Stomach (tissue), 8 donors: ENCODE measurements at regions not wholly inside any gene's neighbourhood (a gene's known extent, or its start where the extent isn't known, plus 50 kb on each side); places are given as distances from the start of the nearest gene placed in this dataset.

ENCODE experiments used
- DNase-seq, 2 donors: peaks; one replicate each; pipeline versions ENCODE4 v3.0.0 to v3.0.0-alpha.2; 2013 to 2019
- H3K27ac ChIP-seq, 5 donors: fragments of 200-600 bp in 4 of 5; sonication (generic) in 4 of 5; one replicate each; pipeline ENCODE4 v1.5.1; 2013 to 2019; ENCODE audit warnings: mild to moderate bottlenecking in 1 of 5, moderate library complexity in 1 of 5
- H3K27me3 ChIP-seq, 3 donors: fragments of 200-600 bp; sonication (generic); one replicate each; pipeline ENCODE4 v1.5.1; 2017 to 2019; ENCODE audit warnings: mixed run types in 1 of 3
- H3K36me3 ChIP-seq, 4 donors: fragments of 200-600 bp; sonication (generic); 1 replicate in 3 of 4; 2 replicates in 1 of 4; pipeline ENCODE4 v1.5.1; 2016 to 2019
- H3K4me1 ChIP-seq, 4 donors: fragments of 200-600 bp; sonication (generic); one replicate each; pipeline ENCODE4 v1.5.1; 2016 to 2019
- H3K4me3 ChIP-seq, 4 donors: fragments of 200-600 bp; sonication (generic) in 3 of 4; one replicate each; pipeline ENCODE4 v1.5.1; 2016 to 2019; ENCODE audit warnings: mild to moderate bottlenecking in 1 of 4
- H3K9me3 ChIP-seq, 4 donors: fragments of 200-600 bp; sonication (generic); one replicate each; pipeline ENCODE4 v1.5.1; 2016 to 2019
- CTCF ChIP-seq, 7 experiments: fragments of 450-650 bp in 4 of 7; fragments of 200-600 bp in 3 of 7; sonication (generic) in 3 of 7; IDR thresholded peaks; one replicate each; pipeline ENCODE4 v1.5.1; 2016 to 2019; ENCODE audit warnings: antibody characterized with exemption in 7 of 7, control low read depth in 2 of 7, mild to moderate bottlenecking in 1 of 7
- EP300 ChIP-seq: sonication (generic); formaldehyde crosslinking; IDR thresholded peaks from one replicate; pipeline ENCODE4 v1.6.1; 2017; ENCODE audit warnings: antibody characterized with exemption
- POLR2A ChIP-seq, 4 donors: fragments of 450-650 bp; IDR thresholded peaks; one replicate each; pipeline ENCODE4 v1.6.1; 2016; ENCODE audit warnings: antibody characterized with exemption in 4 of 4, control low read depth in 2 of 4, mild to moderate bottlenecking in 1 of 4, moderate library complexity in 1 of 4
- POLR2AphosphoS5 ChIP-seq, 3 donors: sonication (generic); formaldehyde crosslinking; IDR thresholded peaks; one replicate each; pipeline ENCODE4 v1.6.1; 2016; ENCODE audit warnings: antibody characterized with exemption in 3 of 3
- WGBS, 5 donors: extraction: QIAGEN DNeasy Blood & Tissue Kit in 3 of 5; methylation state at CpG; one replicate each; pipeline versions ENCODE4 v1.1.5 to v1.1.7; 2013 to 2018; 5-methylcytosine and 5-hydroxymethylcytosine counted together
- intact Hi-C: fragments of 100-400 bp; cut with DNase I; formaldehyde crosslinking; loops from one replicate; pipeline ENCODE4 v1.15.1; 2023; ENCODE audit warnings: low total_unique reads
- donor health status: healthy with polysubstance abuse.
- donor health status: Bipolar disorder and iron deficiency.
- donor health status: healthy.

GRCh38 chr2:14388724-14389123 lies 243.8 kb upstream of the LRATD1 start:
- no peak overlapping the region for H3K27ac ChIP-seq
- intact Hi-C loops = no loop called here
- H3K4me1 ChIP-seq = no peaks in the 10 kb centered on the region
- H3K27me3 ChIP-seq = no peaks in the 10 kb centered on the region
- TF ChIP-seq CTCF (IDR thresholded peaks at IDR 0.05) (peak in 1 of 7 experiments; percentile 14), POLR2A (IDR thresholded peaks at IDR 0.05) (no peak)
- 85 to 92% (median 87%) methylated on average over 2 of the region's 2 CpGs for WGBS, 5 donors
- H3K9me3 ChIP-seq = no peaks in the 10 kb centered on the region
- H3K4me3 ChIP-seq = no peak overlapping the region
- no peak for DNase-seq
- H3K36me3 ChIP-seq = no peaks in the 10 kb centered on the region

GRCh38 chr2:14396533-14397083 lies 235.9 kb upstream of the LRATD1 start:
- whole genome bisulfite sequencing, 5 donors = 77 to 89% (median 86%) methylated on average over 3 of the region's 3 CpGs
- H3K4me3 ChIP-seq = no peak overlapping the region
- DNase-seq = no peak
- no peaks in the 10 kb centered on the region for H3K9me3 ChIP-seq
- intact Hi-C loops = no loop called here
- H3K27me3 ChIP-seq = no peaks in the 10 kb centered on the region
- H3K4me1 ChIP-seq = no peaks in the 10 kb centered on the region
- TF ChIP-seq CTCF (IDR thresholded peaks at IDR 0.05) (no peak), POLR2A (IDR thresholded peaks at IDR 0.05) (no peak), EP300 (no peak), POLR2AphosphoS5 (IDR thresholded peaks at IDR 0.05) (no peak)
- no peak overlapping the region for H3K27ac ChIP-seq
- no peaks in the 10 kb centered on the region for H3K36me3 ChIP-seq

GRCh38 chr2:14398641-14399040 lies 233.9 kb upstream of the LRATD1 start:
- intact Hi-C loops = no loop called here
- Histone ChIP-seq H3K4me1 (no peaks in the 10 kb centered on the region), H3K4me3 (no peak overlapping the region), H3K27ac (no peak overlapping the region), H3K27me3 (no peaks in the 10 kb centered on the region), H3K9me3 (no peaks in the 10 kb centered on the region), H3K36me3 (no peaks in the 10 kb centered on the region)
- TF ChIP-seq POLR2AphosphoS5 (IDR thresholded peaks at IDR 0.05) (no peak), CTCF (IDR thresholded peaks at IDR 0.05) (no peak), EP300 (no peak), POLR2A (IDR thresholded peaks at IDR 0.05) (no peak)
- DNase-seq = no peak

- Histone ChIP-seq H3K27me3 (no peaks in the 10 kb centered on the region), H3K4me1 (no peaks in the 10 kb centered on the region), H3K36me3 (no peaks in the 10 kb centered on the region), H3K9me3 (no peaks in the 10 kb centered on the region), H3K27ac (no peak overlapping the region), H3K4me3 (no peak overlapping the region)
- peak in 1 of 2 donors; percentile 9 for DNase-seq
- TF ChIP-seq POLR2A (IDR thresholded peaks at IDR 0.05) (no peak), CTCF (IDR thresholded peaks at IDR 0.05) (no peak), POLR2AphosphoS5 (IDR thresholded peaks at IDR 0.05) (no peak), EP300 (no peak)
- intact Hi-C loops = no loop called here
- WGBS, 5 donors = 33 to 44% (median 35%) methylated on average over 4 of the region's 4 CpGs
Observed at GRCh38 chr2:14401873-14402272, 230.6 kb upstream of the LRATD1 start.
